Keratinocyte (primary cell): ENCODE measurements at regions not wholly inside any gene's neighbourhood (a gene's known extent, or its start where the extent isn't known, plus 50 kb on each side); places are given as distances from the start of the nearest gene placed in this dataset.

Experiments
- DNase-seq: peaks from one replicate; pipeline ENCODE4 v3.0.0-alpha.2; 2011; ENCODE audit warnings: low read depth, missing footprints, low spot score
- FAIRE-seq: peaks from 2 replicates; lab custom pipeline; 2011; peaks lifted over from hg19 to GRCh38; lab: Jason Lieb, UNC
- H2AFZ ChIP-seq: 2 replicates; pipeline ENCODE4 v1.6.0; 2012; ENCODE audit warnings: low read length, control low read depth, inconsistent platforms; ENCODE audit not compliant: control insufficient read depth
- H3K27ac ChIP-seq: 2 replicates; pipeline ENCODE4 v1.5.1; 2011; ENCODE audit warnings: low read length; ENCODE audit not compliant: control insufficient read depth, insufficient read depth
- H3K27me3 ChIP-seq: 3 replicates; pipeline ENCODE4 v1.6.0; 2011; ENCODE audit warnings: low read length; ENCODE audit not compliant: control insufficient read depth, insufficient read depth; ENCODE audit errors: extremely low read depth
- H3K36me3 ChIP-seq, 2 experiments: 2 replicates in 1 of 2; 3 replicates in 1 of 2; pipeline ENCODE4 v1.5.1; 2011; ENCODE audit warnings: low read length in 2 of 2, mild to moderate bottlenecking in 1 of 2; ENCODE audit not compliant: control insufficient read depth in 2 of 2, insufficient read depth in 2 of 2; ENCODE audit errors: extremely low read depth in 1 of 2
- H3K4me1 ChIP-seq: 3 replicates; pipeline ENCODE4 v1.5.1; 2011; ENCODE audit warnings: low read length; ENCODE audit not compliant: control insufficient read depth, insufficient read depth; ENCODE audit errors: extremely low read depth
- H3K4me2 ChIP-seq: 3 replicates; pipeline ENCODE4 v1.6.0; 2011; ENCODE audit warnings: low read depth, low read length; ENCODE audit not compliant: control insufficient read depth, insufficient read depth; ENCODE audit errors: extremely low read depth
- H3K4me3 ChIP-seq, 3 experiments: fragments of 200-600 bp in 1 of 3; sonication (generic) in 1 of 3; 2 replicates in 2 of 3; 3 replicates in 1 of 3; pipeline ENCODE4 v1.5.1; 2011 to 2016; ENCODE audit warnings: low read length in 3 of 3, mild to moderate bottlenecking in 3 of 3, control low read depth in 2 of 3, inconsistent platforms in 1 of 3, low read depth in 1 of 3, mixed read lengths in 1 of 3, mixed run types in 1 of 3, moderate library complexity in 1 of 3; ENCODE audit not compliant: control insufficient read depth in 2 of 3, insufficient read depth in 2 of 3; ENCODE audit errors: extremely low read depth in 1 of 3
- H3K79me2 ChIP-seq: 2 replicates; pipeline ENCODE4 v1.6.0; 2012; ENCODE audit warnings: low read length; ENCODE audit not compliant: control insufficient read depth, insufficient read depth
- H3K9ac ChIP-seq: 3 replicates; pipeline ENCODE4 v1.6.0; 2011; ENCODE audit warnings: low read length; ENCODE audit not compliant: control insufficient read depth, insufficient read depth; ENCODE audit errors: extremely low read depth
- H3K9me1 ChIP-seq: 3 replicates; pipeline ENCODE4 v1.6.0; 2011; ENCODE audit warnings: low read length; ENCODE audit not compliant: control insufficient read depth, insufficient read depth; ENCODE audit errors: extremely low read depth
- H3K9me3 ChIP-seq: 2 replicates; pipeline ENCODE4 v1.5.1; 2012; ENCODE audit warnings: low read depth, low read length; ENCODE audit not compliant: control insufficient read depth
- H4K20me1 ChIP-seq: 3 replicates; pipeline ENCODE4 v1.6.0; 2011; ENCODE audit warnings: low read length; ENCODE audit not compliant: control insufficient read depth, insufficient read depth; ENCODE audit errors: extremely low read depth
- CTCF ChIP-seq, 3 experiments: IDR thresholded peaks in 1 of 3; conservative IDR thresholded peaks in 1 of 3; optimal IDR thresholded peaks in 1 of 3; 2 replicates in 2 of 3; 3 replicates in 1 of 3; pipeline versions ENCODE3 to v1.5.1; 2011; ENCODE audit warnings: low read length in 3 of 3, mild to moderate bottlenecking in 3 of 3, moderate library complexity in 2 of 3, control low read depth in 1 of 3, inconsistent platforms in 1 of 3; ENCODE audit not compliant: insufficient read depth in 2 of 3; ENCODE audit errors: extremely low read depth in 1 of 3
- EZH2 ChIP-seq: IDR thresholded peaks from one replicate; pipeline ENCODE4 v1.6.1; 2012; ENCODE audit warnings: inconsistent platforms, mild to moderate bottlenecking, low read length, moderate library complexity
- dilution Hi-C: fragments of 300-500 bp; cut with MboI; formaldehyde crosslinking; loops from one replicate; pipeline ENCODE4 v1.7.0; 2020; ENCODE audit warnings: low sequenced_read_pairs; ENCODE audit not compliant: extremely low pct_ligation_motif_present

GRCh38 chr3:23099021-23099420 lies 104.1 kb upstream of the UBE2E2 start:
- no peaks in the 10 kb centered on the region for H3K36me3 ChIP-seq
- no peaks in the 10 kb centered on the region for H3K4me1 ChIP-seq
- TF ChIP-seq EZH2, result no peak
- no peak for TF ChIP-seq CTCF (optimal IDR thresholded peaks at IDR 0.05 in 1 of 3, IDR thresholded peaks at IDR 0.05 in 1 of 3, conservative IDR thresholded peaks at IDR 0.05 in 1 of 3; ENCODE audit: extremely low read depth in 1 of 3, insufficient read depth in 2 of 3, low read length in 3 of 3)
- H3K9ac ChIP-seq, result no peak overlapping the region
- no peaks in the 10 kb centered on the region for H4K20me1 ChIP-seq
- H3K9me1 ChIP-seq, result no peaks in the 10 kb centered on the region
- DNase-seq (no peak), FAIRE-seq (no peak)
- no peaks in the 10 kb centered on the region for H3K79me2 ChIP-seq
- H3K4me2 ChIP-seq, result no peak overlapping the region
- no peak overlapping the region for H3K27ac ChIP-seq
- H2AFZ ChIP-seq, result no peak overlapping the region
- dilution Hi-C loops, result no loop called here
- peaks cover 14% of the 10 kb centered on the region for H3K27me3 ChIP-seq
- no peaks in the 10 kb centered on the region for H3K9me3 ChIP-seq
- no peak overlapping the region for H3K4me3 ChIP-seq

GRCh38 chr3:23099677-23100076 lies 103.5 kb upstream of the UBE2E2 start:
- DNase-seq (no peak), FAIRE-seq (no peak)
- Histone ChIP-seq H4K20me1 (no peaks in the 10 kb centered on the region), H3K79me2 (no peaks in the 10 kb centered on the region), H3K4me3 (no peak overlapping the region), H3K36me3 (no peaks in the 10 kb centered on the region), H3K27ac (no peak overlapping the region), H3K9ac (no peak overlapping the region), H3K4me1 (no peaks in the 10 kb centered on the region), H2AFZ (no peak overlapping the region), H3K4me2 (no peak overlapping the region), H3K9me3 (no peaks in the 10 kb centered on the region), H3K9me1 (no peaks in the 10 kb centered on the region), H3K27me3 (peaks cover 14% of the 10 kb centered on the region)
- TF ChIP-seq CTCF (optimal IDR thresholded peaks at IDR 0.05 in 1 of 3, IDR thresholded peaks at IDR 0.05 in 1 of 3, conservative IDR thresholded peaks at IDR 0.05 in 1 of 3; ENCODE audit: extremely low read depth in 1 of 3, insufficient read depth in 2 of 3, low read length in 3 of 3), result no peak
- TF ChIP-seq EZH2, result no peak
- dilution Hi-C loops, result no loop called here
